Large intestine (tissue), 3 donors: ENCODE measurements at regions not wholly inside any gene's neighbourhood (a gene's known extent, or its start where the extent isn't known, plus 50 kb on each side); places are given as distances from the start of the nearest gene placed in this dataset.

Source experiments
- DNase-seq, 2 donors: peaks; one replicate each; pipeline versions ENCODE4 v3.0.0 to v3.0.0-alpha.2; 2013
- H3K27ac ChIP-seq: one replicate; pipeline ENCODE4 v1.5.1; 2013; ENCODE audit warnings: low read length
- H3K27me3 ChIP-seq: 2 replicates; pipeline ENCODE4 v1.6.1; 2013; ENCODE audit warnings: low read length; ENCODE audit not compliant: control insufficient read depth, insufficient read depth
- H3K36me3 ChIP-seq: 2 replicates; pipeline ENCODE4 v1.6.1; 2013; ENCODE audit warnings: low read length; ENCODE audit not compliant: control insufficient read depth, insufficient read depth
- H3K4me1 ChIP-seq: one replicate; pipeline ENCODE4 v1.6.1; 2013; ENCODE audit warnings: low read length; ENCODE audit not compliant: control insufficient read depth, insufficient read depth
- H3K4me3 ChIP-seq: one replicate; pipeline ENCODE4 v1.5.1; 2013; ENCODE audit warnings: low read length
- H3K9me3 ChIP-seq: one replicate; pipeline ENCODE4 v1.6.1; 2013; ENCODE audit warnings: mild to moderate bottlenecking, low read depth, low read length, moderate library complexity; ENCODE audit not compliant: control insufficient read depth
- WGBS: methylation state at CpG from one replicate; pipeline ENCODE4 v1.1.5; 2013; ENCODE audit warnings: low lambda C conversion rate; ENCODE audit not compliant: insufficient coverage; 5-methylcytosine and 5-hydroxymethylcytosine counted together

GRCh38 chr2:38497670-38498037, 105.1 kb downstream of the HNRNPLL start:
- DNase-seq: peak in 1 of 2 donors; percentile 29
- H3K27me3 ChIP-seq: no peaks in the 10 kb centered on the region
- no peak overlapping the region for H3K27ac ChIP-seq
- H3K4me3 ChIP-seq: no peak overlapping the region
- no peaks in the 10 kb centered on the region for H3K9me3 ChIP-seq
- H3K4me1 ChIP-seq: peaks cover 7% of the 10 kb centered on the region
- WGBS: no CpG with 5 or more reads among the region's 3 CpGs
- H3K36me3 ChIP-seq: no peaks in the 10 kb centered on the region

DNA sequence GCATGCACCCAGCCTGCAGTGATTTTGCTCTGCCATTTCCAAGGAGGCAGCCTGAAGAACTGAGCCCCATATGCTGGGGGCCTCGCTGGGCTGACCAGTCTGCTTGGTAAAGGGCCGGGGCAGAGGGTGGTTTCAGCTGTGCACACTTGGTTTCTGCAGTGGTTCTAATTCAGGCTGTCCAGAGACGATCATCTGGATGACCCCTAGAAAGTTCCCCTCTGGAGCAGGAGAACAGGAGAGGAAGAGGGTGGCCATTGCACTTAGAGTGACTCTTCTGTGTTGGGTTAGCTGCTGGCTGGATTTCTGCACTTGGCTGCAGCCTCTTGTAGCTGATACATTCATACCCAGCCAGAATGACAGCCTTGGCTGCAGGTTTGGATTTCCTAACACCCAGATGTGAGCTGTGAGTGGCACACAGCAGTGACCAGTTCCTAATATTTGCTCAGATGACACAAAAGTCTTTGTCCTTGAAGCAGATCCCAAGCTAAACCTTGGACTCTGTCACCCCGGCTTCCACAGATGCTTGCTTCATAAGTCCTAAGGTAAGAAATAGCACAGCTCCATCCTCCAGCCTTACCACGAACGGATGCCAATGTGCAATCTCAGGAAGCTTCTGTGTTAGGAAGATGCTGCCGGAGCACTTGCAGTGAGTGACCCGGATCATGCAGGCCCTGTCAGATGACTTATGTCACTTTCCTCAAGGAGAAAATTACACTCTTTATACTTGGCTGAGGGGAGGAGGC, 105.6 kb downstream of the HNRNPLL start:
- DNase-seq: peak in 1 of 2 donors; percentile 18
- Histone ChIP-seq H3K36me3 (no peaks in the 10 kb centered on the region), H3K9me3 (no peaks in the 10 kb centered on the region), H3K27ac (no peak overlapping the region), H3K27me3 (no peaks in the 10 kb centered on the region), H3K4me3 (no peak overlapping the region), H3K4me1 (peaks cover 7% of the 10 kb centered on the region)
- no CpG with 5 or more reads among the region's 8 CpGs for WGBS

DNA sequence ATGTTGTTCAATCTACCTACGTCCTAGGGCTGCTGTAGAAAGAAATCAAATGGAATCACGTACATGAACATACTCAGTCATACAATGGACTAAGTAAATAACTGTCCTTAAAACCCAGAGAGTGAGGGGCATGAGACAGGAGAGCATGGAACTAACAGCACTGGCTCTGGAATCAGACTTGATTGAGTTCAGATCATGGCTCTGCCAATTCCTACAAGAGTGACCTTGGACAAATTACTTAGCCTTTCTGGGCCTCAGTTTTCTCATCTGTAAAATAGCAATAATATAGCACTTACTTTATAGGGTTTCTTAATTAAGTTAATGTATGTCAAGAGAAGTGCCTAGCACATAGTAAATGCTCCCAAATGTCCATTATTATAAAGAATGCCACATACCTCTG, 106.8 kb downstream of the HNRNPLL start:
- Histone ChIP-seq H3K4me3 (no peak overlapping the region), H3K27ac (no peak overlapping the region), H3K27me3 (no peaks in the 10 kb centered on the region), H3K9me3 (no peaks in the 10 kb centered on the region), H3K4me1 (peaks cover 7% of the 10 kb centered on the region), H3K36me3 (no peaks in the 10 kb centered on the region)
- no peak for DNase-seq
- 100% methylated on average over 1 of the region's 2 CpGs for WGBS

DNA sequence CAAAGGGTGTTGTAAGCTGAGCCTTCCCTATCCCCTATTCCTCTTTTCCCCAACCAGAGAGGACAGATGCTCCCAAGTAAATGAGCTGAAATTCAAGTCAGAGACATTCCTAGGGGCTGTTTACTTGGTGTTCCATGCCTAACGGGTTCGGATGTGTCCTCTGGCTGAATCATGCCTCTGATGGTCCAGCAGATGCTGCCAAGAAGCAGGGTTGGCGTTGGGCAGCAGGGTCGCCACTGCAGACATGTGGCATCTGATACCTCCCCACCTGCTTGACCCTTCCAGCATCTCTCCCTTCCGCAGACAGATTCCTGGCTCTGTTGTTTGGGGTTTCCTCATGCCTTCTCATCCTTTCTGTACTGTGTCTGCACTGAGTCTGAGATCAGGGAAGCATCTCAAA, 108.3 kb downstream of the HNRNPLL start:
- Histone ChIP-seq H3K36me3 (no peaks in the 10 kb centered on the region), H3K9me3 (no peaks in the 10 kb centered on the region), H3K27ac (no peak overlapping the region), H3K4me3 (no peak overlapping the region), H3K27me3 (no peaks in the 10 kb centered on the region), H3K4me1 (peaks cover 7% of the 10 kb centered on the region)
- no CpG with 5 or more reads among the region's 5 CpGs for WGBS
- DNase-seq: no peak

DNA sequence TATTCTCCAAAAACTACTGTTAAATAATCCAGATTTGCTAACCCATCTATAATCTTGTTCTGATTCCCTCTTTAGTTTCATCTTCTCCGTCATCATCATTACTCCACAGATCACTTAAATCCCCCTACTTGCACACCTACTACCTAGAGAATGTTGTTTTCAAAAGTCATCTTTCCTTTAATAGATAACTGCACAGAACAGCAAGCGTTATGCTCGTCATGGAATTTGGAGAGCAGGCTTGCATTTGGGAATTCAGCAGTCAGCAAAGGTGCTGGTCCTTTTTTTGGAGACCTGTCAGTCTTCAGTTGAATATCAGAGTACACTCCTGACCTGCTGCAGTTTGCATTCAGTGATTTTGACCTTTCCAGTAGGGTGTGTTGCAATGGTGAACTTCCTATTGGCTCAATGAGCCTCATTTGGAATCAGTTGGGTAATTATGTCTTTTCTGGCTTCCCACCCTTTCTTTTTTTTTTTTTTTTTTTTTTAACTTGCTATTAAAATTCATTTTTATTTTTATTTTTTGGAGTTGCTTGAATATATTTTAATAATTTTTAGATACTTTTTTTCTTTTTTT, 110.6 kb downstream of the HNRNPLL start:
- WGBS: 84% methylated on average over 3 of the region's 3 CpGs
- Histone ChIP-seq H3K36me3 (no peaks in the 10 kb centered on the region), H3K4me1 (no peaks in the 10 kb centered on the region), H3K27me3 (no peaks in the 10 kb centered on the region), H3K27ac (no peak overlapping the region), H3K9me3 (no peaks in the 10 kb centered on the region), H3K4me3 (no peak overlapping the region)
- no peak for DNase-seq

GRCh38 chr2:38491436-38491835, 111.3 kb downstream of the HNRNPLL start:
- Histone ChIP-seq H3K27me3 (no peaks in the 10 kb centered on the region), H3K27ac (no peak overlapping the region), H3K9me3 (no peaks in the 10 kb centered on the region), H3K36me3 (no peaks in the 10 kb centered on the region), H3K4me3 (no peak overlapping the region), H3K4me1 (no peaks in the 10 kb centered on the region)
- no CpG with 5 or more reads among the region's 5 CpGs for WGBS
- DNase-seq: no peak

- Histone ChIP-seq H3K9me3 (no peaks in the 10 kb centered on the region), H3K4me3 (no peak overlapping the region), H3K36me3 (no peaks in the 10 kb centered on the region), H3K4me1 (no peaks in the 10 kb centered on the region), H3K27me3 (no peaks in the 10 kb centered on the region), H3K27ac (no peak overlapping the region)
- DNase-seq: no peak
Observed at GRCh38 chr2:38489846-38490245, 112.8 kb upstream of the ATL2 start.

DNA sequence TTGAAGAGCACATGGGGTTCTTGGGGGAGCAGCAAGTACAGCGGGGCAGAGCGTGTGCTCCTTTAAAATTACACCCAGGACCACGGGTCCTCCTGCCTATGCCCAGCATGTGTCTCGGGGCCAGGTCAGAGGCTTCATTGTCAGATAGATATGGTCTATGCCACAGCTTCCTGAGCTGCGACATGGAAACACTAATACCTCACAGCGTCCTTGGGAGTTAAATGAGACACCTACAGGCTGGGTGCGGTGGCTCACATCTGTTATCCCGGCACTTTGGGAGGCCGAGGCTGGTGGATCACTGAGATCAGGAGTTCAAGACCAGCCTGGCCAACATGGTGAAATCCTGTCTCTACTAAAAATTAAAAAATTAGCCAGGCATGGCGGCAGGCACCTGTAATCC, 110.8 kb upstream of the ATL2 start:
- Histone ChIP-seq H3K4me1 (peaks cover 5% of the 10 kb centered on the region), H3K4me3 (no peak overlapping the region), H3K27me3 (no peaks in the 10 kb centered on the region), H3K36me3 (no peaks in the 10 kb centered on the region), H3K9me3 (no peaks in the 10 kb centered on the region), H3K27ac (no peak overlapping the region)
- WGBS: no CpG with 5 or more reads among the region's 10 CpGs
- DNase-seq: no peak

- Histone ChIP-seq H3K9me3 (no peaks in the 10 kb centered on the region), H3K27ac (no peak overlapping the region), H3K4me1 (peaks cover 5% of the 10 kb centered on the region), H3K4me3 (no peak overlapping the region), H3K27me3 (no peaks in the 10 kb centered on the region), H3K36me3 (no peaks in the 10 kb centered on the region)
- 92% methylated on average over 1 of the region's 11 CpGs for WGBS
- DNase-seq: no peak
Observed at GRCh38 chr2:38486213-38487026, 109.3 kb upstream of the ATL2 start.

- peaks cover 3% of the 10 kb centered on the region for H3K9me3 ChIP-seq
- H3K27ac ChIP-seq: no peak overlapping the region
- no peak for DNase-seq
- H3K36me3 ChIP-seq: no peaks in the 10 kb centered on the region
- H3K4me1 ChIP-seq: peaks cover 5% of the 10 kb centered on the region
- no peaks in the 10 kb centered on the region for H3K27me3 ChIP-seq
- WGBS: 80% methylated on average over 1 of the region's 3 CpGs
- no peak overlapping the region for H3K4me3 ChIP-seq
Observed at GRCh38 chr2:38485734-38486133, 108.7 kb upstream of the ATL2 start.
